ENCODE measurements at regions not wholly inside any gene's neighbourhood (a gene's known extent, or its start where the extent isn't known, plus 50 kb on each side); places are given as distances from the start of the nearest gene placed in this dataset.
A peak's percentile ranks its signal among the peaks of the same experiment; 100 is the strongest.

DNA sequence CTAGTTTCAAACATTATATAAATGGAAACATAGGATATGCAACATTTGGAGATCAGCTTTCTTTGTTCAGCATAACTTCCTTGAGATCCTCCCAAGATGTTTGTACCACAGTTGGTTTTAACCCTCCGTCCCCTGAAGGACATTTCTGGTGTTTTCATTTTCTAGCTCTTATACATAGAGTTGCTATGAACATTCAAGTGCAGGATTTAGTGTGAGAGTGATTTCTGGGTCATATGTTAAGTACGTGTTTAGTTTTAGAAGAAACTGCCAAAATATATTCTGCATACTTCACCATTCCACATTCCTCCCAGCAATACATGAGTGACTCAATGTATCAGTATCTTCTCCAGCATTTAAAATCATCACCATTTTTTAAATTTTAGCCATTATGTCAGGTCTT is 588.7 kb upstream of the PFKP start:
- Histone ChIP-seq H2AFZ (replicated peaks) (no peak overlapping the region), H3K4me1 (peaks cover 21% of the 10 kb centered on the region), H3K27ac (no peak overlapping the region), H3K4me3 (no peak overlapping the region), H3K9me3 (ENCODE audit: low read depth) (no peaks in the 10 kb centered on the region), H3K4me2 (no peak overlapping the region), H3K27me3 (no peaks in the 10 kb centered on the region), H4K20me1 (ENCODE audit: low read depth) (no peaks in the 10 kb centered on the region), H3K9ac (no peak overlapping the region), H3K79me2 (ENCODE audit: low read depth) (no peaks in the 10 kb centered on the region), H3F3A (ENCODE audit: low read depth) (peaks cover 10% of the 10 kb centered on the region), H3K36me3 (no peaks in the 10 kb centered on the region)
- peaks cover 5% of the 10 kb centered on the region for H3K4me1 Mint-ChIP-seq
- peaks cover 2% of the 10 kb centered on the region for H3K27me3 Mint-ChIP-seq (ENCODE audit: insufficient read depth, low read depth)
- no peak for DNase-seq (ENCODE audit: low spot score)
- no peak for TF ChIP-seq EZH2phosphoT487 (IDR thresholded peaks at IDR 0.05)
- TF ChIP-seq EZH2 (IDR thresholded peaks at IDR 0.05), result no peak
- TF ChIP-seq, protein P1, sequence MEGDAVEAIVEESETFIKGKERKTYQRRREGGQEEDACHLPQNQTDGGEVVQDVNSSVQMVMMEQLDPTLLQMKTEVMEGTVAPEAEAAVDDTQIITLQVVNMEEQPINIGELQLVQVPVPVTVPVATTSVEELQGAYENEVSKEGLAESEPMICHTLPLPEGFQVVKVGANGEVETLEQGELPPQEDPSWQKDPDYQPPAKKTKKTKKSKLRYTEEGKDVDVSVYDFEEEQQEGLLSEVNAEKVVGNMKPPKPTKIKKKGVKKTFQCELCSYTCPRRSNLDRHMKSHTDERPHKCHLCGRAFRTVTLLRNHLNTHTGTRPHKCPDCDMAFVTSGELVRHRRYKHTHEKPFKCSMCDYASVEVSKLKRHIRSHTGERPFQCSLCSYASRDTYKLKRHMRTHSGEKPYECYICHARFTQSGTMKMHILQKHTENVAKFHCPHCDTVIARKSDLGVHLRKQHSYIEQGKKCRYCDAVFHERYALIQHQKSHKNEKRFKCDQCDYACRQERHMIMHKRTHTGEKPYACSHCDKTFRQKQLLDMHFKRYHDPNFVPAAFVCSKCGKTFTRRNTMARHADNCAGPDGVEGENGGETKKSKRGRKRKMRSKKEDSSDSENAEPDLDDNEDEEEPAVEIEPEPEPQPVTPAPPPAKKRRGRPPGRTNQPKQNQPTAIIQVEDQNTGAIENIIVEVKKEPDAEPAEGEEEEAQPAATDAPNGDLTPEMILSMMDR (IDR thresholded peaks at IDR 0.05), result no peak
- peaks cover 6% of the 10 kb centered on the region for H3K9me3 Mint-ChIP-seq
- H3K36me3 Mint-ChIP-seq, result no peaks in the 10 kb centered on the region
- no peak overlapping the region for H3K4me3 Mint-ChIP-seq
- no peak overlapping the region for H3K27ac Mint-ChIP-seq

DNA sequence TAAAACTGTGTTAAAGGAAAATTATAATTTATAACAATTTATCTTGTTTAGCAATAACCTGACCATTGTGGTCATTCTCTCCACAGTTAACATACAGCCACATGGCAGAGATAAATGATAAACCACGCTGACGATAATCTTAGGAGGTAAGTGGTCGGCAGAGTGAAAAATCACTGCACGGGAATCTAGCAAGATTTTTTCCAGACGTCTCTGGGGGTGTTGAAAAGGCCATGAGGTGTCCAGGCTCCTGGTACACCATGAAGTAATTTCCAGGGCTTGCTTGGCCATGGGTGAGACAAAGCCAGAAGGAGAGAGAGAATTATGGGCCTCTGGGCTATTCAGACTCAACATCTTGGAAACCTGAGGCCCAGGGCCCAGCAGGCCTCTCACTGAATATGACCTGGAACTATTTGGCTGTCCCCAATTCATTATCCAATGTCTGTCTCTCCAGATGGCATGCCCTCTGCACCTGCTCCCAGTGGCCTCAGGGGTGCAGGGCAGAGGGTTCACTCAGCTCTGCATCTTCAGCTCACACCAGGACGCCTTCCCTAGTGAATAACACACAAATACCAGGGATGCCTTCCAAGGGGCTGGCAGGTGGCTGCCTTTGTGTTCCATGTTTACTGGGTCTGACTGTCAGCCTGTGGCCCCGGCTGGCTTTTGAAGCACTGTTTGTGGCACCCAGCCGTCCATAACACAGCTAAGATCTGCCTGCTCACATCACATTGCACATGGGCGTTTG is 590.4 kb upstream of the PFKP start:
- H3K27ac Mint-ChIP-seq, result no peak overlapping the region
- H3K36me3 ChIP-seq, result no peaks in the 10 kb centered on the region
- no peak overlapping the region for H2AFZ ChIP-seq (replicated peaks)
- H3K36me3 Mint-ChIP-seq, result no peaks in the 10 kb centered on the region
- H3K9me3 Mint-ChIP-seq, result peaks cover 11% of the 10 kb centered on the region
- H3K4me2 ChIP-seq, result peak overlapping the region; percentile 35
- no peak overlapping the region for H3K4me3 ChIP-seq
- H3K4me3 Mint-ChIP-seq, result no peak overlapping the region
- H3K27me3 Mint-ChIP-seq (ENCODE audit: insufficient read depth, low read depth), result peaks cover 2% of the 10 kb centered on the region
- peaks cover 10% of the 10 kb centered on the region for H3F3A ChIP-seq (ENCODE audit: low read depth)
- peaks cover 5% of the 10 kb centered on the region for H3K4me1 Mint-ChIP-seq
- DNase-seq (ENCODE audit: low spot score), result peak; percentile 85
- no peaks in the 10 kb centered on the region for H3K9me3 ChIP-seq (ENCODE audit: low read depth)
- no peaks in the 10 kb centered on the region for H3K79me2 ChIP-seq (ENCODE audit: low read depth)
- peaks cover 21% of the 10 kb centered on the region for H3K4me1 ChIP-seq
- no peak overlapping the region for H3K9ac ChIP-seq
- no peaks in the 10 kb centered on the region for H4K20me1 ChIP-seq (ENCODE audit: low read depth)
- no peaks in the 10 kb centered on the region for H3K27me3 ChIP-seq
- H3K27ac ChIP-seq, result peak overlapping the region; percentile 57
- TF ChIP-seq, protein P1 (IDR thresholded peaks at IDR 0.05), result peak; percentile 24
- no peak for TF ChIP-seq EZH2phosphoT487 (IDR thresholded peaks at IDR 0.05)

DNA sequence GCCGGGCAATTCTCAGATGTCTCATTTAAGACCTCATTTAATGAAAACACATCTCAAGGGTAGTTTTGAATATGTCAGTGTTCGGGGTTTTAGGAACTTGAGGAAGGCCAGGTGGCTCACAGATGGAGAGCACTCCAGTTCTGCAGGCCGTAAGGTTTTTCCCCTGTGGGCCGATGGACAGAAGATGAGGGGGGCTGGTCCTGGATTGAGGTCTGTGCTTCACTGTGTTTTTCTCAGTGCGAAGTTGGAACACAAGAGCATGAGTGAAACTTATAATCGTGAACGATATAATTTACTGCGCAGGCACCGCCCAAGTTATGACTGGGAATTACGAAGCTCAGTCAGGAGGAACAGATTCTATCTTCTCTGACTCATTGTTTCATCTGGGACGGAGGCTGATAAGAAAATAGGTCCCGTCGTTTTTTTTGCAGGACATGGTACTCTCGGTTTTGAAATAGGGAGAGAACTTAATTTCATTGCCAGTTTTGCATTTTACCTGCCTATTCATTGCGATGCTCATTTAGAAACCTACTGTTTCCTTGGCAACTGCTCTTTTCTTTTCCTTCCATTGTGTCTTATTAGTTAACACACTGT is 591.0 kb upstream of the PFKP start:
- DNase-seq (ENCODE audit: low spot score), result no peak
- H3K27ac Mint-ChIP-seq, result no peak overlapping the region
- no peaks in the 10 kb centered on the region for H4K20me1 ChIP-seq (ENCODE audit: low read depth)
- no peak overlapping the region for H3K4me3 ChIP-seq
- H3K36me3 ChIP-seq, result no peaks in the 10 kb centered on the region
- peaks cover 2% of the 10 kb centered on the region for H3K27me3 Mint-ChIP-seq (ENCODE audit: insufficient read depth, low read depth)
- H3K4me2 ChIP-seq, result no peak overlapping the region
- peaks cover 11% of the 10 kb centered on the region for H3K9me3 Mint-ChIP-seq
- no peaks in the 10 kb centered on the region for H3K79me2 ChIP-seq (ENCODE audit: low read depth)
- no peak overlapping the region for H3K4me3 Mint-ChIP-seq
- H3F3A ChIP-seq (ENCODE audit: low read depth), result peaks cover 10% of the 10 kb centered on the region
- peaks cover 21% of the 10 kb centered on the region for H3K4me1 ChIP-seq
- peaks cover 5% of the 10 kb centered on the region for H3K4me1 Mint-ChIP-seq
- H3K9ac ChIP-seq, result no peak overlapping the region
- H3K36me3 Mint-ChIP-seq, result no peaks in the 10 kb centered on the region
- TF ChIP-seq EZH2 (IDR thresholded peaks at IDR 0.05), result no peak
- TF ChIP-seq EZH2phosphoT487 (IDR thresholded peaks at IDR 0.05), result no peak
- TF ChIP-seq, protein P1 (IDR thresholded peaks at IDR 0.05), result no peak
- H3K27ac ChIP-seq, result peak overlapping the region; percentile 57
- H2AFZ ChIP-seq (replicated peaks), result no peak overlapping the region
- no peaks in the 10 kb centered on the region for H3K27me3 ChIP-seq
- H3K9me3 ChIP-seq (ENCODE audit: low read depth), result no peaks in the 10 kb centered on the region
